HepG2 (cell line): ENCODE measurements at regions not wholly inside any gene's neighbourhood (a gene's known extent, or its start where the extent isn't known, plus 50 kb on each side); places are given as distances from the start of the nearest gene placed in this dataset.

ENCODE experiments used
- ATAC-seq: fragments of 200-7000 bp; cut with Tn5 transposase; 3 replicates; pipeline ENCODE4 v1.9.1; 2020; ENCODE audit warnings: mild to moderate bottlenecking, moderate library complexity
- BruUV-seq: library from RNA; stranded (reverse); fragments of 400-500 nt; replicated peaks from 2 replicates; lab custom pipeline; 2021; lab: Mats Ljungman, UMichigan
- CTCF ChIA-PET: fragments of 300-600 bp; formaldehyde crosslinking; extraction: SDS; loops from one replicate; lab custom pipeline; 2021; ENCODE audit warnings: low total read pairs, inconsistent platforms, low intra/inter-chr PET ratio; lab: Yijun Ruan, JAX
- POLR2A ChIA-PET: fragments of 350-600 bp; sonication (Branson Sonifier 250); formaldehyde crosslinking; loops from one replicate; lab custom pipeline; 2020; ENCODE audit warnings: antibody characterized with exemption, inconsistent platforms; lab: Yijun Ruan, JAX
- DNase-seq: peaks from one replicate; pipeline ENCODE4 v3.0.0-alpha.2; 2015; ENCODE audit warnings: low spot score
- FAIRE-seq: peaks from 3 replicates; lab custom pipeline; 2011; peaks lifted over from hg19 to GRCh38; lab: Jason Lieb, UNC
- H2AFZ ChIP-seq: one replicate; pipeline ENCODE4 v1.6.1; 2011; ENCODE audit warnings: low read length, inconsistent platforms
- H3K27ac ChIP-seq: fragments of 300-600 bp; 3 replicates; pipeline ENCODE4 v1.8.0; 2011; ENCODE audit warnings: mixed run types, mild to moderate bottlenecking, mixed read lengths, low read length, inconsistent platforms; ENCODE audit not compliant: insufficient read depth; ENCODE audit errors: extremely low read length
- H3K27me3 ChIP-seq, 2 experiments: fragments of 200-600 bp in 1 of 2; 2 replicates in 1 of 2; 3 replicates in 1 of 2; pipeline versions ENCODE4 v1.6.0 to v1.8.0; 2011; ENCODE audit warnings: low read length in 2 of 2, mild to moderate bottlenecking in 2 of 2, moderate library complexity in 2 of 2, inconsistent platforms in 1 of 2; ENCODE audit not compliant: insufficient read depth in 2 of 2, control insufficient read depth in 1 of 2
- H3K36me3 ChIP-seq, 2 experiments: fragments of 200-600 bp in 1 of 2; replicated peaks in 1 of 2; 2 replicates in 1 of 2; 3 replicates in 1 of 2; pipeline versions ENCODE4 v1.5.1 to v1.8.0; 2011; ENCODE audit warnings: low read length in 2 of 2, inconsistent platforms in 1 of 2; ENCODE audit not compliant: insufficient read depth in 2 of 2, control insufficient read depth in 1 of 2
- H3K4me1 ChIP-seq: 2 replicates; pipeline ENCODE4 v1.5.1; 2012; ENCODE audit warnings: low read length, inconsistent platforms; ENCODE audit not compliant: insufficient read depth
- H3K4me2 ChIP-seq: 2 replicates; pipeline ENCODE4 v1.6.0; 2011; ENCODE audit warnings: low read depth, low read length, inconsistent platforms
- H3K4me3 ChIP-seq, 3 experiments: fragments of 200-600 bp in 1 of 3; sonication (generic), shearing (Covaris generic) in 1 of 3; replicated peaks in 1 of 3; 2 replicates each; pipeline ENCODE4 v1.5.1; 2011 to 2016; ENCODE audit warnings: low read length in 3 of 3, inconsistent platforms in 2 of 3, low read depth in 2 of 3, mild to moderate bottlenecking in 2 of 3, control low read depth in 1 of 3, mixed read lengths in 1 of 3; ENCODE audit not compliant: insufficient read depth in 1 of 3
- H3K79me2 ChIP-seq: one replicate; pipeline ENCODE4 v1.6.1; 2011; ENCODE audit warnings: low read length, inconsistent platforms; ENCODE audit not compliant: insufficient read depth
- H3K9ac ChIP-seq: 2 replicates; pipeline ENCODE4 v1.6.0; 2011; ENCODE audit warnings: mild to moderate bottlenecking, low read depth, low read length, inconsistent platforms; ENCODE audit not compliant: insufficient read depth
- H3K9me3 ChIP-seq: 2 replicates; pipeline ENCODE4 v1.5.1; 2012; ENCODE audit warnings: mild to moderate bottlenecking, low read length
- H4K20me1 ChIP-seq: 2 replicates; pipeline ENCODE4 v1.6.0; 2011; ENCODE audit warnings: inconsistent platforms, mild to moderate bottlenecking, low read length, moderate library complexity; ENCODE audit not compliant: insufficient read depth
- AHDC1 ChIP-seq: sonication (generic); formaldehyde crosslinking; IDR thresholded peaks from 2 replicates; pipeline ENCODE4 v1.5.1; 2020; ENCODE audit warnings: mild to moderate bottlenecking, missing genetic modification reagents, borderline replicate concordance
- ESRRA ChIP-seq: sonication (generic); formaldehyde crosslinking; IDR thresholded peaks from 2 replicates; pipeline ENCODE4 v1.5.1; 2020; ENCODE audit warnings: mild to moderate bottlenecking, low read depth, missing genetic modification reagents
- JARID2 ChIP-seq: sonication (generic); formaldehyde crosslinking; IDR thresholded peaks from 2 replicates; pipeline ENCODE4 v1.8.1; 2023; ENCODE audit warnings: missing genetic modification reagents, inconsistent platforms; ENCODE audit not compliant: insufficient replicate concordance
- TARDBP ChIP-seq: sonication (generic); formaldehyde crosslinking; IDR thresholded peaks from 2 replicates; pipeline ENCODE4 v1.8.0; 2022; ENCODE audit warnings: mild to moderate bottlenecking, missing genetic modification reagents
- TFDP1 ChIP-seq: IDR thresholded peaks from 2 replicates; pipeline ENCODE4 v1.6.1; 2016; ENCODE audit warnings: missing compliant biosample characterization, missing genetic modification reagents, borderline replicate concordance
- ZHX2 ChIP-seq, 2 experiments: sonication (generic) in 1 of 2; formaldehyde crosslinking in 1 of 2; IDR thresholded peaks; 2 replicates each; pipeline versions ENCODE4 v1.6.1 to v1.9.0; 2014 to 2022; ENCODE audit warnings: antibody characterized with exemption in 1 of 2, borderline replicate concordance in 1 of 2, inconsistent platforms in 1 of 2, low read depth in 1 of 2, missing genetic modification reagents in 1 of 2
- ZNF501 ChIP-seq: sonication (generic); formaldehyde crosslinking; IDR thresholded peaks from 2 replicates; pipeline ENCODE4 v1.5.1; 2020; ENCODE audit warnings: mild to moderate bottlenecking, moderate library complexity, missing genetic modification reagents
- ZNF552 ChIP-seq: sonication (generic); formaldehyde crosslinking; IDR thresholded peaks from 2 replicates; pipeline ENCODE4 v1.9.0; 2022; ENCODE audit warnings: missing genetic modification reagents, mild to moderate bottlenecking, borderline replicate concordance
- WGBS: methylation state at CpG from one replicate; pipeline ENCODE4 v1.1.6; 2017; ENCODE audit warnings: low lambda C conversion rate; 5-methylcytosine and 5-hydroxymethylcytosine counted together
- in situ Hi-C: cut with HindIII; loops from 2 replicates; pipeline ENCODE4 v1.10.0; 2017; ENCODE audit warnings: low pct_unique_long_range_greater_than_20kb; ENCODE audit not compliant: extremely low pct_ligation_motif_present
- intact Hi-C: fragments of 100-400 bp; cut with micrococcal nuclease; formaldehyde crosslinking; loops from one replicate; pipeline ENCODE4 v1.10.0; 2022; ENCODE audit not compliant: unreplicated experiment

GRCh38 chr22:27173530-27173929 is 516.1 kb downstream of the MIAT start (continued):
- no peak for TF ChIP-seq ZHX2 (IDR thresholded peaks at IDR 0.05; ENCODE audit: low read depth)
- TF ChIP-seq ZHX2 (CRISPR knock-in tag; IDR thresholded peaks at IDR 0.05; ENCODE audit: borderline replicate concordance) = no peak
- no peak for TF ChIP-seq ZNF501 (CRISPR knock-in tag)
- TF ChIP-seq TFDP1 (CRISPR knock-in tag) = no peak

- Histone ChIP-seq H3K27me3 (peaks cover 0 to 7% of the 10 kb centered on the region in 2 experiments; a peak in 1 of 5 replicates), H3K9me3 (no peaks in the 10 kb centered on the region), H3K79me2 (no peaks in the 10 kb centered on the region), H3K9ac (no peak overlapping the region), H3K4me1 (no peaks in the 10 kb centered on the region), H2AFZ (no peak overlapping the region), H3K4me3 (no peak overlapping the region), H3K4me2 (no peak overlapping the region), H3K27ac (no peak overlapping the region), H3K36me3 (no peaks in the 10 kb centered on the region), H4K20me1 (no peaks in the 10 kb centered on the region)
- DNase-seq (no peak), FAIRE-seq (no peak), ATAC-seq (no peak)
- in situ Hi-C loops (no loop called here), intact Hi-C loops (no loop called here)
- WGBS = 7% methylated on average over 17 of the region's 17 CpGs
- ChIA-PET CTCF (no interaction called here), POLR2A (no interaction called here)
- BruUV-seq = no TSS peak
- TF ChIP-seq AHDC1 (CRISPR knock-in tag) (no peak), JARID2 (CRISPR knock-in tag) (no peak), ESRRA (CRISPR knock-in tag) (no peak), TARDBP (CRISPR knock-in tag) (no peak), ZNF552 (CRISPR knock-in tag) (no peak)
Observed at GRCh38 chr22:27175021-27175838, 517.8 kb downstream of the MIAT start.
